Endodermal cell (in vitro differentiated cells): ENCODE measurements at regions not wholly inside any gene's neighbourhood (a gene's known extent, or its start where the extent isn't known, plus 50 kb on each side); places are given as distances from the start of the nearest gene placed in this dataset.

Source experiments
- DNase-seq: peaks from one replicate; pipeline ENCODE4 v3.0.0-alpha.2; 2017
- H3K27ac ChIP-seq: 2 replicates; pipeline ENCODE4 v1.5.1; 2013; ENCODE audit warnings: mild to moderate bottlenecking, low read depth, low read length, moderate library complexity
- H3K27me3 ChIP-seq: 2 replicates; pipeline ENCODE4 v1.6.1; 2013; ENCODE audit warnings: mild to moderate bottlenecking, low read length, moderate library complexity; ENCODE audit not compliant: insufficient read depth, control insufficient read depth, poor library complexity, severe bottlenecking
- H3K36me3 ChIP-seq: 2 replicates; pipeline ENCODE4 v1.7.0; 2013; ENCODE audit warnings: mild to moderate bottlenecking, low read length, moderate library complexity; ENCODE audit not compliant: control insufficient read depth, insufficient read depth
- H3K4me1 ChIP-seq: one replicate; pipeline ENCODE4 v1.7.0; 2013; ENCODE audit warnings: low read length; ENCODE audit not compliant: control insufficient read depth, insufficient read depth
- H3K4me3 ChIP-seq: 2 replicates; pipeline ENCODE4 v1.5.1; 2013; ENCODE audit warnings: mild to moderate bottlenecking, low read length, moderate library complexity
- H3K9ac ChIP-seq: 2 replicates; pipeline ENCODE4 v1.6.1; 2013; ENCODE audit warnings: mild to moderate bottlenecking, low read length, moderate library complexity; ENCODE audit not compliant: poor library complexity, severe bottlenecking; ENCODE audit errors: extremely low read depth
- H3K9me3 ChIP-seq: 2 replicates; pipeline ENCODE4 v1.6.1; 2013; ENCODE audit warnings: mild to moderate bottlenecking, low read length, moderate library complexity; ENCODE audit not compliant: control insufficient read depth
- H3K27ac Mint-ChIP-seq: 2 replicates; pipeline ENCODE4 v1.8.0; 2020; ENCODE audit warnings: mixed read lengths
- H3K27me3 Mint-ChIP-seq: 2 replicates; pipeline ENCODE4 v1.8.0; 2021; ENCODE audit warnings: mild to moderate bottlenecking, mixed read lengths; ENCODE audit not compliant: insufficient read depth
- H3K36me3 Mint-ChIP-seq: 2 replicates; pipeline ENCODE4 v1.8.0; 2020; ENCODE audit warnings: low read depth, mixed read lengths
- H3K4me1 Mint-ChIP-seq: 2 replicates; pipeline ENCODE4 v1.8.0; 2020; ENCODE audit warnings: mixed read lengths
- H3K4me3 Mint-ChIP-seq: 2 replicates; pipeline ENCODE4 v1.8.0; 2020; ENCODE audit warnings: mild to moderate bottlenecking, moderate library complexity, mixed read lengths
- H3K9me3 Mint-ChIP-seq: 2 replicates; pipeline ENCODE4 v1.8.0; 2020; ENCODE audit warnings: mild to moderate bottlenecking, mixed read lengths
- WGBS, 2 experiments: methylation state at CpG; one replicate each; pipeline versions ENCODE4 v1.1.5 to v1.1.7; 2013; ENCODE audit warnings: missing lambda C conversion rate in 2 of 2, mixed read lengths in 1 of 2; ENCODE audit not compliant: insufficient coverage in 1 of 2, insufficient read length in 1 of 2; 5-methylcytosine and 5-hydroxymethylcytosine counted together
- TF ChIP-seq, protein P1 (sequence below): fragments of 200-600 bp; sonication (generic); conservative IDR thresholded peaks from 2 replicates; pipeline ENCODE4 v1.5.0; 2021; ENCODE audit warnings: antibody characterized with exemption, mild to moderate bottlenecking

DNA sequence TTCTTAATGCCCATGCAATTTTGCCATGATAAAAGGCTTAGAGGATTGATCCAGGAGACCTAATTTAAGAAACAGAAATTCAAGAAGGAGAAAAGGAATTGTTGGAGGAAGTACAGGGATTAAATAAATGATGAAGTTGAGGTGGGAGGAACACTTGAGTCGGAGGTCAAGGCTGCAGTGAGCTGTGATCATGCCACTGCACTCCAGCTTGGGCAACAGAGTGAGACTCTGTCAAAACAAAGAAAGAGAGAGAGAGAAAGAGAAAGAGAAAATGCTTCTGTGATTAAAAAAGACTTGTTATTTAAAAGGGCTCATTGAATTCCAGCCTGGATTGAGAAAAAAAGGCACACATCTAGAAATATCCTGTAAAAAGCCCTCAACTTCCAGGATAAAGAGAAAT, 123.2 kb downstream of the B3GNT2 start:
- Mint-ChIP-seq H3K4me3 (no peak overlapping the region), H3K9me3 (no peaks in the 10 kb centered on the region), H3K27me3 (no peaks in the 10 kb centered on the region), H3K4me1 (peaks cover 16% of the 10 kb centered on the region), H3K36me3 (no peaks in the 10 kb centered on the region), H3K27ac (peak overlapping the region; percentile 5)
- Histone ChIP-seq H3K9me3 (peaks cover 2% of the 10 kb centered on the region), H3K4me3 (no peak overlapping the region), H3K9ac (no peak overlapping the region), H3K36me3 (no peaks in the 10 kb centered on the region), H3K4me1 (peaks cover 6% of the 10 kb centered on the region), H3K27me3 (no peaks in the 10 kb centered on the region), H3K27ac (no peak overlapping the region)
- TF ChIP-seq, protein P1, sequence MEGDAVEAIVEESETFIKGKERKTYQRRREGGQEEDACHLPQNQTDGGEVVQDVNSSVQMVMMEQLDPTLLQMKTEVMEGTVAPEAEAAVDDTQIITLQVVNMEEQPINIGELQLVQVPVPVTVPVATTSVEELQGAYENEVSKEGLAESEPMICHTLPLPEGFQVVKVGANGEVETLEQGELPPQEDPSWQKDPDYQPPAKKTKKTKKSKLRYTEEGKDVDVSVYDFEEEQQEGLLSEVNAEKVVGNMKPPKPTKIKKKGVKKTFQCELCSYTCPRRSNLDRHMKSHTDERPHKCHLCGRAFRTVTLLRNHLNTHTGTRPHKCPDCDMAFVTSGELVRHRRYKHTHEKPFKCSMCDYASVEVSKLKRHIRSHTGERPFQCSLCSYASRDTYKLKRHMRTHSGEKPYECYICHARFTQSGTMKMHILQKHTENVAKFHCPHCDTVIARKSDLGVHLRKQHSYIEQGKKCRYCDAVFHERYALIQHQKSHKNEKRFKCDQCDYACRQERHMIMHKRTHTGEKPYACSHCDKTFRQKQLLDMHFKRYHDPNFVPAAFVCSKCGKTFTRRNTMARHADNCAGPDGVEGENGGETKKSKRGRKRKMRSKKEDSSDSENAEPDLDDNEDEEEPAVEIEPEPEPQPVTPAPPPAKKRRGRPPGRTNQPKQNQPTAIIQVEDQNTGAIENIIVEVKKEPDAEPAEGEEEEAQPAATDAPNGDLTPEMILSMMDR, result no peak
- no peak for DNase-seq
- 82 to 89% methylated on average over 1 of the region's 1 CpG for WGBS, 2 experiments

DNA sequence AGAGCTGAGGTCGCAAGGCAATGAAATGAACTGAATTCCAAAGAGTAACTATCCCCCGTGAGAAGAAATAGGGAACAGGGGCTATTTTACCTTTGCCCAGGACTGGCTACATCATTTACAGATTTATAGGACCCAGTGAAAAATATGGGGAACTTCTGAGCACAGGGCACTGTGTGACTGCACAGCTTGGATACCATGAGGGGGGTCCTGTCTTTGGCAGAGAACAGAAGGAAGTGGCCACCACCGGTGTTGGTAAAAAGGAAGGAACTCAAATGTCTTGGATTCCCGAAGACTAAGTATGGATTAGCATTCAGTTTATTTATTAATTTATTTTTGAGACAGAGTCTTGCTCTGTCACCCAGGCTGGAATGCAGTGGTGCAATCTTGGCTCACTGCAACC, 119.6 kb downstream of the B3GNT2 start:
- TF ChIP-seq, protein P1, result no peak
- Mint-ChIP-seq H3K9me3 (no peaks in the 10 kb centered on the region), H3K4me3 (no peak overlapping the region), H3K36me3 (no peaks in the 10 kb centered on the region), H3K27ac (no peak overlapping the region), H3K27me3 (no peaks in the 10 kb centered on the region), H3K4me1 (no peaks in the 10 kb centered on the region)
- Histone ChIP-seq H3K9me3 (no peaks in the 10 kb centered on the region), H3K9ac (no peak overlapping the region), H3K36me3 (no peaks in the 10 kb centered on the region), H3K27ac (no peak overlapping the region), H3K4me3 (no peak overlapping the region), H3K4me1 (no peaks in the 10 kb centered on the region), H3K27me3 (no peaks in the 10 kb centered on the region)
- WGBS, 2 experiments, result 96 to 98% methylated on average over 3 to 4 of the region's 4 CpGs
- no peak for DNase-seq

DNA sequence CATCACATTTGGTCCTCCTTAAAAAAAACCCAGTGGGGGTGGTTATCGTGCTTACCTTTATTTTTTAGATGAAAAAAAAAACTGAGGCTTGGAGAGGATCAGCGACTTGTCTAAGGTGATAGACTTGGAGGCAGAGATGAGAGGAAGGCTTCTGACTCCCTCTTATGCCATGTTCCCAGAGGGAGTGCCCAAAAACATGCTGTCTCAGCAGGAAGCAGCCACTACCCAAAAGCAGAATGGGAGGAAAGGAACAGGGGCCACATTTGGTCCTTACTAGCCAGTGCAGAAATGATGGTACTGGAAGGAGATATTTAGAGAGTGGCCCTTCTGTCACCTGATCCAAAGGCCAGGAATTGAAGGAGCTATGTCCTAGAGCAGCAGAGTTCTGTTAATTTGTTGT, 118.4 kb downstream of the B3GNT2 start:
- H3K27ac Mint-ChIP-seq, result no peak overlapping the region
- WGBS, 2 experiments, result 83 to 85% methylated on average over 1 to 2 of the region's 2 CpGs

More for the DNA sequence above, 118.4 kb downstream of the B3GNT2 start:
- Mint-ChIP-seq H3K4me1 (peaks cover 8% of the 10 kb centered on the region), H3K4me3 (no peak overlapping the region), H3K9me3 (no peaks in the 10 kb centered on the region), H3K27me3 (no peaks in the 10 kb centered on the region), H3K36me3 (no peaks in the 10 kb centered on the region)
- H3K4me1 ChIP-seq, result no peaks in the 10 kb centered on the region
- DNase-seq, result no peak
- TF ChIP-seq, protein P1, result no peak
- no peak overlapping the region for H3K27ac ChIP-seq
- no peaks in the 10 kb centered on the region for H3K36me3 ChIP-seq
- H3K4me3 ChIP-seq, result no peak overlapping the region
- H3K9me3 ChIP-seq, result no peaks in the 10 kb centered on the region
- no peaks in the 10 kb centered on the region for H3K27me3 ChIP-seq
- no peak overlapping the region for H3K9ac ChIP-seq
